Effector CD8-positive, alpha-beta T cell (primary cell): ENCODE measurements at regions not wholly inside any gene's neighbourhood (a gene's known extent, or its start where the extent isn't known, plus 50 kb on each side); places are given as distances from the start of the nearest gene placed in this dataset.

Experiments used
- DNase-seq: peaks from one replicate; lab custom pipeline; 2025; lab: John Stamatoyannopoulos, UW

DNA sequence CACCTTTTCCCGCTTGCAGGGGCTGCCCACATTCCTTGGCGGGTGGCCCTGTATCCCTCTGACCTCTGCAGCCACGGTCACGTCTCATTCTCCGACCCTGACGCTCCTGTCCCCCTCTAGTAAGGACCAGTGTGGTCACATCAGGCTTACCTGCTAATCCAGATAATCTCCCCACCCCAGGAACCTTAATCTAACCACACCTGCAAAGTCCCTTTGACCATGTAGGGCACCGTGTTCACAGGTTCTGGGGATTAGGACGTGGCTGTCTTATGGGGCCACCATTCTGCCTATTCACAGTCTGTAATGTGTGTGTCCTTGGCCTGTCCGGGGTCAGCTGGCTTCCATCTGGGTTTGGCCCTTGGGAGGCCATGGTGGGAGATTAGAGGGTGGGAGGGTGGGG is 368.9 kb downstream of the AACS start:
- no peak for DNase-seq

DNA sequence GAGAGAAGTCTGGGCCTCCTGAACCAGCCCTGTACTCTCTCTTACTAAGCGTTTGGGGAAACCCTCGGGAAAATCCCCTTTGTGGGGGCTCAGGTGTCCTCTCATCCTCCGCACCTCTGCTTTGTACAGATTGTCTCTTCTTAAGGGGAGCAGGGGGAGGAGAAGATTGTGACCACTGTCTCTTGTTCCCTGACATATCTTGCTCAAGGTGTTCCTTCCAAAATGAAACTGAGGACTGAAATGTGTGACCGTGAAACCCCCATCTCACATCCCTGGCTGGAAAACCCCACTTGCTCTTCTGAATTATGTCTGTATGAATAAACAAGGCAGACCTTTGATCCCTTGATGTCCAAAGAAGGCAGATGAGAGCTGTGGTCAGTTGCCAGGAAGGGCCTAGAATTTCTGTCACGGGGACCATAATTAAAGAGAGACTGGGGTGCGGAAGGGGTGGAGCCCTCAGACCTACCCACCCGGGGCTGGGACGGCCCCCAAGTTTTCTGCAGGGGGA is 369.8 kb downstream of the AACS start:
- DNase-seq: no peak

DNA sequence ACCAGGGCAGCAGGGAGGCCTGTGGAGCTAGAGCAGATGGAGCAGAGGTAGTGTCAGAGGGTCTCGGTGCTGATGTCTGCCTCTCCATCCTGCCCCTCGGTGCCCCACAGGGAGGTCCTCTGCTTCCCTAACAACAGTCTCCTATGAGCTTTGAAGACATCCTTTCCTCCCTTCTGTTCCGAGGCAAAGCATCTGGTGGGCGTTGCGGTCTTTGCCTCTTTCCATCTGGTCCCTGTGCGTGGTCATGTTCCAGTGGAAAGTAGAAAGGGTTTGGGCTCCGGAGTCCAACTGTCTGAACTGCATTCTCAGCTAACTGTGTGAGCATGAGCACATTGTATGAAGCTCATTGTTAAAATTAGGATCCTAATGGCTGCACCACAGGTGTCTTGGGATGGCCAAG is 370.6 kb downstream of the AACS start:
- DNase-seq: no peak

DNA sequence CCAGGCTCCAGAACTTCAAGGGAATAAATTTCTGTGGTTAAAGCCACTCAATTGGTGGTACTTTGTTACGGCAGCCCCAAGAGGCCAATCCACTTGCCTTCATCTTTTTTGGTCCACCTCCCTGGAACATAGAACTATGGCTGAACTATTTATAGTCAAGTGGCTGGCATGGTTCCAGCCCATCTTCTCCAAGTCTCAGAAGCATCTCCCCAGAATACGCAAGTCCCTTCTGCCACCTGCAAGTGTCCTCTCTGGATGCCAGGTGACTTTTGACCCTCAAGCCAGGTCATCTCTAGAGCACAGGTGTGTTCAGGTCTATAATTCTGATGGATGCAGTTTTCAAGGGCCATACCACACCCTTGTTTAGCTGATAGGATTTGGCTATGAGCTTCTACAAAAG is 371.5 kb downstream of the AACS start:
- no peak for DNase-seq

DNA sequence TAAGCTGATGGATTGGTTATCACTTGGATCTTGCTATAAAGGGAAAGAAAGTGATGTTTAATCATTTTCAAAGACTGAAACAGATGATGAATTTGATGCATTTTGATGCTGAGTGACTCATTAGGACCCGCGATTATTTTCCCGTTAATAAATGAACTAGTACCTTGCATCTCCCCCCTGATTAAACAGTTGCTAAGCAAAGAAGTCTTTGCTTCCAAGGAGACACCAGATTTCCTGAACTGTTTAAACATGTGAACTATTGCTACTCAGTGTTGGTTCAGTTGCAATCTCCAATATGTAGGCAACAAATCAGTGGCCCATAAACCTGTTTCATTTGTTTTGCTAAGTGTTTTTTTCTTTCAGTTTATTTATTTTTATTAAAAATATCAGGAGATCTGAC is 375.2 kb downstream of the AACS start:
- DNase-seq: no peak

DNA sequence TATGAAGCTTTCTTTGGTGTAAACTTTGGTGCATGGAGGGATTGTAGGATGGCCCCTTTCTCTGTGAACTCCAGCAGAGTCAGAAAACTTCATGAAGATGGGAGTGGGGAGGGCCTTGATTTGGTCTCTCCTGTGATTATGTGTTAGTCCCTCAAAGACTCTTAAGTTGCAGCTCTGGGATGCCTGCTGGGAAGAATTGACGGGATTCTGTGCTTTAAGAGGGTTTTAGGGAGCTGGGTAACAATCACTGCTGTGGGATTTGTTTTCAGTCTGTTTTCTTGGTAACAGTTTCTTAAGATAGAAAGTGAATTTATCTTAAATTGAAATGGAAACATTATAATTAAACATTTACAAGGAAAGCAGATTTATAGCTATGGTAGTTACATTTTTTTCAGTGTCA is 378.1 kb downstream of the AACS start:
- no peak for DNase-seq

DNA sequence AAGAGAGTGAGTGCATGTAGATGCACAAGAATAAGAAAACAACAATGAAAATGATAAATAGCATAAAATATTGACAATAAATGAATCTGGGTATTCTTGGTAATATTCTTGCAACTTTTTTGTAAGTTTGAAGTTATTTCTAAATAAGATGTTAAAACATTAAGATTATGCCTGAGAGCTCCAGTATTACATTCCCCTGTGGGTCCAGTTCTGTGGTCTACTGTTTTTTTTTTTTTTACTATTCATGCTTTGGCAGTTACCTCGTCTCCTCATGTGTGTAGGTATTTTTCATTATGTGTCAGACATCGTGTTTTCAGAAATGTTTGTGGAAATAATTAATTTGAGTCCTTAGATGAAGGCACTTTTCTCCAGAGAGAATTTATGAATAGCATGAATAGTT is 386.2 kb downstream of the AACS start:
- DNase-seq: no peak

DNA sequence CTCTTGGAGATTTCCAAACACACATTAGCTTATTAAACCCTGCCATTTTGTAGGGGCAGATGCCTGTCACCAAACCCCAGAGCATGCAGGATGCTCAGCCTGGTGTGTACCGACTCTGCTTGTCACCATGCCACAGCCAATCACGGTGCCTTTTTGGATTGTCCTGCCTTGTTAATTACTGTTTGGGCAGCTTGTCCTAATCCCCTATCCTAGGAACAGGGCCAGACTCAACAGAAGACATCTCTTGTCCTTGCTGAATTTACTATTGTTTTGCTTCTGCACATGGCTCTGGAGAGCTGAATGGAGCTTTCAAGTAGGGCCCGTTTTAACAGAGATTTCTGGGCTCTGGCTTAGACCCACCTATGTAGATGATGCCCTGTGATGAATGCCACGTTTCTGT is 388.5 kb downstream of the AACS start:
- no peak for DNase-seq

DNA sequence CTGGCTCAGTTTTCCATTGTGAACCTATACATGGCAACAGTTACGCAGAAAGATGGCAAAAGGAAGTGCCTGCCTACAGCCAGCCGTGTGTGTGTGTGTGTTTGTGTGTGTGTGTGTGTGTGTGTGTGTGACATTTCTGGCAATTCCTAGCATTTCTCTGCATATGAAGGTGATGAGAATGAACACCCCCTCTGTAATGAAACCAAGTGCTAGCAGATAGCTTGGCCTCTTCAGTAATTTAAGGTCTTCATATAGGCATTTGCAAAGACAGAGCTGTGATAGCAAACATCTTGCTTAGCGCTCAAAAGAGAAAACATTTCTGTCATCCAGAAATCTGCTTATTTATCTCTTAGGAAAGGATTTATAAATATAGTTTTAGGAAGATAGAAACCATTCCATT is 389.1 kb downstream of the AACS start:
- DNase-seq: no peak

DNA sequence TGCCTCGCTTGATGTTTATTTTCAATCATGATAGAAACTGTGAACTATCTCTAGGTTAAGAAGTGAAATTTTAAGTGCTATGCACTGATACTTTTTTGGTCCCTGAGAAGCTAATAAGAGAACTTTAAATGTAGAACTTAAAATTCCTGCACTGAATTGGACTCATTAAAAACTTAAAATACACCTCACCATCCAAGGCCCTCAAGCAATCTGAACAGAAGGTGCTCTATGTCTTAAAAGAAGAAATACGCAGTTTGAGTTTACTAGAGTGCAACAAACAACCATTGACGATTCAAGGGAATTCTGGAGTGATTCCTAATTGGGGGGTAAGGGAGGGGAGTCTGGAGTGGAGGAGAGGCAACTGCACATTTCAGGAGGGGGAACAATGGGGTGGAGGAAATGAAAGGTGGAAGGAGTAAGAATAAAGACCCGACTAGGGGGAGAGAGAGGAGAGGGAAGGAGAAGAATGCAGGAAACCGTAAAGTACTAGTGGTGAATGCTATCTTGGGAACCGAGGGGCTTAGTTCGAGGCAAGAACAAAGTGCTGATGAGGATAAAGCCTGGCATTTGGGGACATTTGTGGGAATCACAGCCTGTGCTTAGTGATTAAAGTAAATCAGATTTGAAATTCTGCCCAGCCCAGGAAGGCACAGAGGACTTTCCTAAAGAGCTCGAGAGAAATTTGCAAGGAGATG is 389.7 kb downstream of the AACS start:
- no peak for DNase-seq

DNA sequence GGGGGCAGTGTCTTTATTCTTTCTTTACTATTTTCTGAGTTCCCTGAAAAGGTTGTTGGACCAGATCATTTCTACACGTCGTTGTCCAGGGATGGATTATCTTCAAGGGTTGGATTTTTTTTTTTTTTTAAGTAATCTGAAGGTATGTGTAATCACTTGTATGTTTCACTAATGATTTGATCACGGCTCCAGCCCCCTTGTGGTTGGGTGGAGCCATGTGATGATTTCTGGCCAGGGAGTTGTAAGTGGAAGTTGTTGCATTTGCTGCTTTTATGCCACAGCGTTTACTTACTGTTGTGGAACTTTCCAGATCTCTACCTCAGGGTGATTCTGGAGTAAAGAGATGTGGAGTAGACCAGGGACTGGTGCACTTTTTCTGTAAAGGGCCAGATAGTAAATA is 390.3 kb downstream of the AACS start:
- no peak for DNase-seq

DNA sequence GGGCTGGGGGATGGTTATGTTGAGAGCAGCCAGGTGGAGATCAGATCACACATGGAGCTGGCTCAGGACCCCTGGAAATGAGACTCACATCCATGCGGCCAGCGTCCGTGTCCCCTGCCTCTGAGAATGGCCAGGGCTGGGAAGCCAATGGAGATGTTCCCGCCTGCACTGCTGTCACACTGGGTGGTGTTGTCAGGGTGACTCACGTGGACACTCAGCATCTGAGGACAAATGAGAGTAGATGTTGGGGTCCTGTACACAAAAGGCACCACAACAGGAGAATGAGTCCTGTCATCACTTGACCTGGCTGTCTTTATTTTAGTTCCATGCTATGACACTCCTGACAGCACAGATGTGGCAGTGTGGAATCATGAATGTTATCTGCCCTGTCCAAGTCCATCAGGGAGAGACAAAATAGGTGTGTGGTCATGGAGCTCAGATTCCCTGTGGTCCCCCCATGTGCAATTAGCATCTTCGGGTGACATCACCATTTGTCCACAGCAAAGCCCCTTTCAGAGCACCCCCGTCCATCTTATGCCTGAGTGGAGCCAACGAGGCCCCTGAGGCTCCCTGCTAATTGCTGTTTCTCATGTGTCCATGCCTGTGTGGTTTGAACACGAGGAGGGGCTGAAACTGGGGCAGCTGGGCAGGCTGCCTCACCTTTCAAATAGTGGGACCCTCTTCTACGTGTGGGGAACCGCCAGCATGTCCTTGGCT is 393.5 kb downstream of the AACS start:
- no peak for DNase-seq

DNA sequence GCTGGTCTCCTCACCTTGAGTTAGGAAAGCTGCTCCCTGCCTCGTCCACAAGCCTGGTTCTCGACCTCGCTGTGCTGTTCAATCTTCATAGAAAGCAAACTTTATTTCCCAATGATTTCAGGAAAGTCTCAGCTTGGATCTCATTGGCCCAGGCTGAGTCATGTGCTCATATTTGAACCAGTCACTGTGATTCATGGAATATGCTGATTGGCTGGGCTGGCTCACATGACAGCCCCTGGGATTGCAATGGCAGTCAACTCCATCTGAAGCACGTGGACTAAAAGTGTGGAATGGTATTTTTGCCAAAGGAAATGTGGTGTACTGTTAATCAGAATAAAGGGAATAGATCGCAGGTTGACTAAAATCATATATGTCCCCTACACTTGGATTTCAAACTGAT is 396.6 kb downstream of the AACS start:
- DNase-seq: no peak

DNA sequence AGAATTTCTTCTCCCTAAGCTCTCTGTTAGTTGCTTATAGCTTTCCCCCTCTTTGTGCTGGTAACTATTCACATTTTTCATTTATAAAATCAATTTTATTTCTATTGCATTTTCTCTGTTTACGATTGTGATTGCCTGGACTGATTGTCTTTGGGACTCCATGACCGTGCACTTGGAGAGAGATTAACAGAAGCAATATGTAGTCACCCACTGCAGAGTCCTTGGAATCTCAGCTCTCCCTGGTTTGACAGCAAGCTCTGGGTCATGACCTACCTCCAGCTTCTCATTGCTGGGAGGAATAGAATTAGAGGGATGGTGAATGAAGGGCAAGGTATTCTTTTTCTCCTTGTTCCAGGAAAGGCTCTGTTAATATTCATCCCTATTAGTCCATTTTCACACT is 398.2 kb downstream of the AACS start:
- DNase-seq: no peak

DNA sequence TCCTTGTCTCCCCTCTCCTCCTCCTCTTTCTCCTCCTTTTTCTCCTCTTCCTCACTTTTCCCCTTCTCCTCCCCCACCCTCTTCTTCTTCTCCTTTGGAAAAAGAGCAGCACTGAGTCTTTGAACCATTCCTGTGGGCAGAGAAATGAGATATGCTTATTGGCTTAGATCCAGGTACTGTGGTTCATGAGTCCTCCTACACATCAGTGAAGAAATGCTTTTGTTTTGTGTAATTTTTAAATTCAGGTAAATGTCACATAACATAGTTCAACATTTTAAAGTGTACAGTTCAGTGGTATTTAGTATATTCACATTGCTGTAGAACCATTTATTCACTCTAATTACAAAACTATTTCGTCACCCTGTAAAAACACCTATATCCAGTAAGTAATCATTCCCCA is 402.1 kb downstream of the AACS start:
- DNase-seq: no peak

DNA sequence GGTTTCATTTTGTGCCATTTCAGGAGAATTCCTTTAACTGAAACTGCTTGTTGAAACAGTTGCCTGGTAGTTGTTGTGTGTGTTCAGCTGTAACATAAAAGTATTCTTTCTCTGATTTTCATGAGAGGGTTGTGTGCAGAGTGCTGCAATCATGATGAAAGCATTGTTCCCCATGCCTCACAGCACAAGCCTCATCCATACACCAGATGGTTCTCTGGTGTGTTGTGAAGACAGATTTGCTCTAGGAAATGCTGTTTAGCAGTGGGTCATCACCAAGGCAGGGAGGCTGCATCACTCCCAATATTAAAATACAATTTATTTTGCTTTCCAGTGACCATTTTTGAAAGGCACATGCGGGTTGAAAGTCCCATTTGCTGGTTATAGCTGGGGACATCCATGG is 404.4 kb downstream of the AACS start:
- no peak for DNase-seq

DNA sequence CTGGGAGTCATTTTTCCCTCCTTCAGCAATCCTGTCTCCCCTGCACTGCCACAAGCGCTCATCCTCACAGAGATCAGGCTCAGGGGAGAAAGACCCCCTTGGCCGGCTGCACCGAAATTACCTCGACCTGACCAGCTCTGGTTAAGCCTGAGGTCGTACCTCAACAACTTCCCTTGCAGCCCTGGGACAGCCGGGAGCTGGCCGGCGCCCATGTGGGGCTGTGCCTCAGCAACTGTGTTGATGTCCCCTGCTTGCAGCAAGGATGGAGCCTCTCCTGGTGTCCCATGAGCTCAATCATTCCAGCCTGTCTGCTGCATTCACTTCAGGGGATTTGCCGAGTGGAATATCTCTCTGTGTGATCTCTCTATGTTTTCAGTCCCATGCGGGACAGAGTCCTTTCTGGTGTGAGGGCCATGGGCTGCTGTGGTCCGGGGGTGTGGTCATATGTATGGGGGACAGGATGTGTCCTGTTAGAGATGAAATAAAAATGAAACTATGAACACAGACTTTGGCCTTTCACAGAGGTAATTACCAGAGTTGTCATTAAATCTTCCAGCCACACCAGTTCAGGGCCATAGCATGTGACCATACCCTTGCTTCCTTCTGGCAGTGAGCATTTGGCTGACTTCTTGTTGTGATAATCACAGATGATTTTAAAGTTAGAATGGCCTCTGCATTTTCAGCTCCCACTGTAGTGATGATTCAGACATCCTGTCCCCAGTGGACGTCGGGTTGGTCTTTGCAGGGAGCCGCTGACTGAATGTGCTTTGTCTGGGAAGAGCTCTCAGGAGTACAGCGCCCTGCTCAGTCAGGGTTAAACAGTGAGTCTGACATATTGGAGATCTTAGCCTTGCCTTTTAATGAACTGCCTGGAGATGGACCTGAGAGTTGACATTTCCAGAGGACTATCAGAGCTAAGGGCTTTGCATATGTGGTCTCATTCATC is 405.9 kb downstream of the AACS start:
- no peak for DNase-seq

DNA sequence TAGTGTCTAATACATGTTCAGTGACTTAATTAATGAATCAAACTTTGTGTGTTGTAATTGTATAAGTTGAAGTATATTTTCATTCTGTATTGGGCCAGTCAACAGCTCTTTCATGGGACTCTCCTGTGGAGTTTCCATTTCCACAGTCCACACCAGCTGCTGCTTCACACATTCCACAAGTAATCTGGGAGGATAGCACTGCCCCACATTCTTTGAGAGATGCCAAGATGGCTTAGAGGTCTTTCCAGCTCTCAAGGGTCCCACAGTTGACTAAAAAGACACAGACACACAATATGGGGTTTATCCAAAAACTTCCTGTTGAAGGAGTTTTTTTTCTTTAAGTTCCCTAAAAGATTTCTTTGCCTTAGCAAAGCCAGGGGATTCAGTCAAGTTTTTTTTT is 408.3 kb downstream of the AACS start:
- DNase-seq: no peak

DNA sequence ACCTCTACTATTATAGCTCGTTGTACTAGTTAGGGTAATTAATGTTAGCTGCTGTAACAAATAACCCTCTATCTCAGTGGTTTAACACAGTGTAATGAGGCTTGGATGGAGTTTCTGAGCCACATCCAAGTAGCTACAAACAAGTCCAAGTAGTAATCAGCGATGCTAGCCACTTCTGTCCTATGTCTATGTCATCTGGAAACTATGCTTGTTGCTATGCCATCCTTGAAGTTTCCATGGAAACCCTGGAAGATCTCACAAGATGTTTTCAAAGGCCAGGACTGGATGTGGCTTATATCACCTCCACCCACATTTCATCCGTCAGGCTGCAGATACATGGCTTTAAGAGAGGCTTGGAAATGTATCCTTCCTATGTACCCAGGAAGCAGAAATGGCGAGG is 422.1 kb downstream of the AACS start:
- DNase-seq: no peak

DNA sequence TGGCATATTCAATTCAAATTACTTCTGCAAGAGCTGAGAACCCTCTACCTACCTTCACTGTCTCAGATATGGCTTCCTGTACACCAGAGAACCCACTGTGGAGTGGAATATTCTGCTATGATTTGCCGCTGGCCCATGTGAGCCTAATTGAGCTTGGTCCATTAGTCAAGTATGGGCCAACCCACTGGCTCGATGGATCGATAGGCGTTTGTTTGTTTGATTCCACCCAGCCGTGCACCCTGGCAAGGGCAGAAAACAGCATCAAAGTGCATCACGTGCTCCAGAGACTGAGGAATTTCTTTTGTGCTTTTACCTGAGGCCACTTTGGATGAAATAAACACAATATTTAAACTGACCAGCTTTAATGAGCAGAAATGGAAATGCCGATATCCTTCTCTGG is 426.3 kb downstream of the AACS start:
- DNase-seq: no peak

DNA sequence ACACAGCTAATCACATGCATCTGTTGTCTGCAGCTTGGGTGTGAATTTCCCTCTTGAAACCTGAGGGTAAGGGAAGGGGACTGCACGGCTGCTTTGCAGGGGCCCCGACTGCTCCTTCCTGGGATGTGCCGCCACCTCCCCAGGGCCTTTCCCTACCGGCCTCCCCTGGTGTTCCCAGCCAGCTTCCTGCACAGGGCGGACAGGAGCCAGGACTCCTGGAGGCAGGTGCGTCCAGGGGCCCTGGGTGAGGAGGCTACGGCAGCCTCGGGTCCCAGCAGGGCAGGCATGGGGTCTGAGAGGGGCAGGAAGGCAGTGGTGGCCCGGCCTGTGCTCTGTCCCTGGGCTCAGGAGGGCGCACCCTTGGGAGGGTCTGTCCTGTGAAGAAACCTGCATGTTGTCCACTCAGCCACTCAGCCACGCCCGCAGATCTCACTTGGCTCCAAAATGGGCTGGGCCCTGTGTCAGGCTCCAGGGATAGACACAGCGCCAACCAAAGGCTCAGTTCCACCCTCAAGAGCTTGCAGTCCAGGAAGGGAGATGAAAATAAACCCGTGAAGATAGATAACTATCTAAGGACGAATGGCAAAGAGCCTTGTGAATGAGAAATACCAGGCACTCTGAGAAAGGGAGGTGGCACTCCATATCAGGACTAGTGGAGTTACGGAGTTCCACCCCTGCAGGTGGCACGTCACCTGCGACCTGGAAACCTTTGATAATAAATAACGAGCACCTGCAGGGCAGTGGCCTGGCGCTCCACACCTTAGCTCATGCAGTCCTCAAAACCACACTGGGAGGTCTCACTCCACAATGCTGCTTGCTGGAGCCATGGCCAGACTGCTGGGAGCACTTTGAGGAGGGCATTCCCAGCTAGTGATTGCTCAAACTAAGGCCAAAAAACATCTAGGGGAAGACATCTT is 427.4 kb downstream of the AACS start:
- no peak for DNase-seq
